ENCODE measurements at regions not wholly inside any gene's neighbourhood (a gene's known extent, or its start where the extent isn't known, plus 50 kb on each side); places are given as distances from the start of the nearest gene placed in this dataset.

DNA sequence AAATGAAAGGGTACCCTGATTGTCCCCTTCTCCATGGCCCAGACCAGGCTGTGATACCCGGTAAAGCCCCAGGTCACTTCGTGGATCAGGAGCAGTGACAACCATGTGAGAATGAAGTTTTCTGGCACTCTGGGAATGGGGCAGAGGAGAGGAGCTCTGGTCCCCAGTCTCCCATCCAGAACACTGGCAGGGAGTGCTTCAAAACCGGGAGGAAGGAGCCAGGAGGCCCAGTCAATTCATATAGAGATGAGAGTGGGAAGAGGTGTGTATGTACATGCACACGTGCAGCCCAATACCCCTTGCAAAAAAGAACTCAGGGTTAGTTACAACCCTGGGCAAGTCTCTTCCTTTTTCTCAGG lies 101.4 kb upstream of the TLE3 start:
- ChIA-PET POLR2A (no interaction called here), CTCF (no interaction called here)
- H3K4me3 ChIP-seq (ENCODE audit: low read length) = no peak overlapping the region
- Mint-ChIP-seq H3K4me3 (no peak overlapping the region), H3K27ac (no peak overlapping the region), H3K36me3 (no peaks in the 10 kb centered on the region), H3K9me3 (no peaks in the 10 kb centered on the region), H3K27me3 (peaks cover 0 to 5% (median 0%) of the 10 kb centered on the region in 5 donors), H3K4me1 (peaks cover 0 to 4% (median 0%) of the 10 kb centered on the region in 7 donors)
- ATAC-seq = no peak
- H3K27me3 ChIP-seq (ENCODE audit: control insufficient read depth in 2 of 2, insufficient read depth in 2 of 2, low read length in 2 of 2) = no peaks in the 10 kb centered on the region
- no peaks in the 10 kb centered on the region for H3K9me3 ChIP-seq (ENCODE audit: control insufficient read depth in 2 of 3, low read length in 3 of 3)
- no peak overlapping the region for H3K27ac ChIP-seq (ENCODE audit: low read depth, low read length)
- no peaks in the 10 kb centered on the region for H3K4me1 ChIP-seq (ENCODE audit: control insufficient read depth in 2 of 2, insufficient read depth in 2 of 2, low read length in 2 of 2)
- H3K36me3 ChIP-seq (ENCODE audit: control insufficient read depth in 2 of 3, insufficient read depth in 3 of 3, low read length in 3 of 3) = no peaks in the 10 kb centered on the region
- no peak for DNase-seq
- intact Hi-C loops (cut with micrococcal nuclease) = no loop called here

DNA sequence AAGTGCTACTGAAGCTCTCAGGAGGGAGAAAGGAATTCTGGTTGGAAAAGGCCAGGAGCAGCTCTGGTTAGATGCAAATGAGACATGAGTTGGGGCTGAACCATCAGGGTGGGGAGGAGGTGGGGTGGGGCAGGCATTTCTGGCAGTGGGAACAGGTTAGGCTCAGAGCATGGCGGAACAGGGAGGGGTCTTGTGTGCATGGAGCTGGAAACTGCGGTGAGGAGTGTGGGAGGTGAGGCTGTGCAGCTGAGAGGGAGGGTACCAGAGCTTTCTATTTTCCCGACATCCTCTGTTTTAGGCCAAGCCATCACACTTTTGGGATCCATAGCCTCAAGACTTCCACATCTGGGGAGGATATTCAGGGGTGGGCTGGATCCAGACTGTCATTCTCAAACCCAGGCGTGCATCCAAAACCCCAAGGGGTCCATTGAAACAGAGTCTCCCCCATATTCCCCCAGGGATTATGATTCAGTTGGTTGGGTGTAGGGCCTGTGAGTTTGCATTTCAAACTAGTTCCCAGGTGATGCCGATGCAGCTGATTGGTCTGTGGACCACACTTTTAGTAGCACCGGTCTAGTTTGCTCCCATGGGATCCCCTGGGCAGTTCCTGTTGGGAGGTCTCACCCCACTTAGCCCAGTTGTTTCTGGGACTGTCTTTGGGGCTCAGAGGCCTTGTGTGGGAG lies 100.9 kb upstream of the TLE3 start:
- Histone ChIP-seq H3K27ac (ENCODE audit: low read depth, low read length) (no peak overlapping the region), H3K9me3 (ENCODE audit: control insufficient read depth in 2 of 3, low read length in 3 of 3) (no peaks in the 10 kb centered on the region), H3K4me3 (ENCODE audit: low read length) (no peak overlapping the region), H3K27me3 (ENCODE audit: control insufficient read depth in 2 of 2, insufficient read depth in 2 of 2, low read length in 2 of 2) (no peaks in the 10 kb centered on the region), H3K4me1 (ENCODE audit: control insufficient read depth in 2 of 2, insufficient read depth in 2 of 2, low read length in 2 of 2) (no peaks in the 10 kb centered on the region), H3K36me3 (ENCODE audit: control insufficient read depth in 2 of 3, insufficient read depth in 3 of 3, low read length in 3 of 3) (no peaks in the 10 kb centered on the region)
- CTCF ChIA-PET = no interaction called here
- peaks cover 0 to 5% (median 0%) of the 10 kb centered on the region in 5 donors for H3K27me3 Mint-ChIP-seq
- no peak for ATAC-seq
- no peak for DNase-seq
- H3K36me3 Mint-ChIP-seq = no peaks in the 10 kb centered on the region
- POLR2A ChIA-PET = no interaction called here
- H3K27ac Mint-ChIP-seq = no peak overlapping the region
- H3K4me3 Mint-ChIP-seq = no peak overlapping the region
- no peaks in the 10 kb centered on the region for H3K9me3 Mint-ChIP-seq
- intact Hi-C loops (cut with micrococcal nuclease) = no loop called here
- peaks cover 0 to 2% (median 0%) of the 10 kb centered on the region in 7 donors for H3K4me1 Mint-ChIP-seq

DNA sequence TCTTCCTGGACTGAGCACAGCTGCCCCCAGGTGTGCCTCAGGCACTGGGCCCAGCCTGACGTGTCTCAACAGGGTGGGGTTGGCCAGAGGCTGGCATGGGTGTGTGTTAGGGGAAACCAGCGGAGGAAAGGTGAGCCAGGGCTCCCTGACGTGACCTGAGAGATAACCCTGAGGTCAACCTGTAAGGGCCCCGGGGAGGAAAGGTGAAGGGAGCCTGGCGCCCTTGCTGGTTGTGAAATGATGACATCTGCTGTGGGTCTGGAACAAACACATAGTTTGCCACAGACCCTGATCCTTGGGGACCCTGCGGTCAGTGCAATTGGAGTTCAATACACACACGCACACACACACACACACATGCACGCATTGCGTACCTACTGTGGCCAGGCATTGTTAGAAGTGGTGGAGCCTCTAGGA lies 100.2 kb upstream of the TLE3 start:
- Mint-ChIP-seq H3K36me3 (no peaks in the 10 kb centered on the region), H3K27ac (no peak overlapping the region), H3K27me3 (peaks cover 0 to 5% (median 0%) of the 10 kb centered on the region in 5 donors), H3K9me3 (peaks cover 0 to 1% (median 0%) of the 10 kb centered on the region in 11 donors), H3K4me1 (peaks cover 0 to 2% (median 0%) of the 10 kb centered on the region in 7 donors), H3K4me3 (no peak overlapping the region)
- no peaks in the 10 kb centered on the region for H3K27me3 ChIP-seq (ENCODE audit: control insufficient read depth in 2 of 2, insufficient read depth in 2 of 2, low read length in 2 of 2)
- intact Hi-C loops (cut with micrococcal nuclease) = no loop called here
- DNase-seq = no peak
- no peak for ATAC-seq
- no peak overlapping the region for H3K4me3 ChIP-seq (ENCODE audit: low read length)
- H3K4me1 ChIP-seq (ENCODE audit: control insufficient read depth in 2 of 2, insufficient read depth in 2 of 2, low read length in 2 of 2) = no peaks in the 10 kb centered on the region
- no peak overlapping the region for H3K27ac ChIP-seq (ENCODE audit: low read depth, low read length)
- ChIA-PET CTCF (no interaction called here), POLR2A (no interaction called here)
- H3K36me3 ChIP-seq (ENCODE audit: control insufficient read depth in 2 of 3, insufficient read depth in 3 of 3, low read length in 3 of 3) = no peaks in the 10 kb centered on the region
- H3K9me3 ChIP-seq (ENCODE audit: control insufficient read depth in 2 of 3, low read length in 3 of 3) = no peaks in the 10 kb centered on the region

DNA sequence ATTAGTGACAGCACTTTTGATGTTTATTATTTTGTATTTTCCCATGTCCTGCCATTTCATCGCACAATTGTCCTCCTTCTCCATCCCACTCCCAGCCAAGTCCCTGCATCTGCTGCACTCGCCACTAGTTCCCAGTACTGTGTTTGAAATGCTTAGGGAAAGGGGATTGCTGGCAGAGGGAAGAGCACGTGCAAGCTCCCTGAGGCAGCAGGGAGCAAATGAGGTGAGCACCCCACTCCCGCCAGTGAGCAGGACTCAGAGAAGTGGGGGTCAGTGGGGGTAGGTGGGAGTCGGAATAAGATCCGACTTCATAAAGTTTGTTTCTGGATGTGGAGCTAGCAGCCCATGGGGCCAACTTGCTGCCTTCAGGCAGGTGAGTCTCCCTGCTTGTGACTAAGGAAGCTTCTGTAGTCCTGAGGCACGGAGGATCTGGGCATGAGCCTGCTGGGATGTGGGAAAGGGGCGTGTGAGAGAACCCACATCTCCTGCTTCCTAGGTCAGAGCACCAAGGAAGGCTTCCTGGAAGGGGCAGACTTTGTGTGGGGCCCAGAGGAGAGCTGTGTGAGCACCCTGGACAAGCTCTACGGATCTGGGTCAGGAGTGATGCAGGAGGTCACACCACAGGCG lies 99.7 kb upstream of the TLE3 start:
- Histone ChIP-seq H3K36me3 (ENCODE audit: control insufficient read depth in 2 of 3, insufficient read depth in 3 of 3, low read length in 3 of 3) (no peaks in the 10 kb centered on the region), H3K9me3 (ENCODE audit: control insufficient read depth in 2 of 3, low read length in 3 of 3) (no peaks in the 10 kb centered on the region), H3K27ac (ENCODE audit: low read depth, low read length) (no peak overlapping the region), H3K4me1 (ENCODE audit: control insufficient read depth in 2 of 2, insufficient read depth in 2 of 2, low read length in 2 of 2) (no peaks in the 10 kb centered on the region), H3K4me3 (ENCODE audit: low read length) (no peak overlapping the region), H3K27me3 (ENCODE audit: control insufficient read depth in 2 of 2, insufficient read depth in 2 of 2, low read length in 2 of 2) (no peaks in the 10 kb centered on the region)
- intact Hi-C loops (cut with micrococcal nuclease) = no loop called here
- Mint-ChIP-seq H3K27ac (no peak overlapping the region), H3K4me1 (peaks cover 0 to 2% (median 0%) of the 10 kb centered on the region in 7 donors), H3K27me3 (peaks cover 0 to 5% (median 0%) of the 10 kb centered on the region in 5 donors), H3K9me3 (peaks cover 0 to 1% (median 0%) of the 10 kb centered on the region in 11 donors), H3K36me3 (no peaks in the 10 kb centered on the region), H3K4me3 (no peak overlapping the region)
- DNase-seq (no peak), ATAC-seq (no peak)
- ChIA-PET POLR2A (no interaction called here), CTCF (no interaction called here)

DNA sequence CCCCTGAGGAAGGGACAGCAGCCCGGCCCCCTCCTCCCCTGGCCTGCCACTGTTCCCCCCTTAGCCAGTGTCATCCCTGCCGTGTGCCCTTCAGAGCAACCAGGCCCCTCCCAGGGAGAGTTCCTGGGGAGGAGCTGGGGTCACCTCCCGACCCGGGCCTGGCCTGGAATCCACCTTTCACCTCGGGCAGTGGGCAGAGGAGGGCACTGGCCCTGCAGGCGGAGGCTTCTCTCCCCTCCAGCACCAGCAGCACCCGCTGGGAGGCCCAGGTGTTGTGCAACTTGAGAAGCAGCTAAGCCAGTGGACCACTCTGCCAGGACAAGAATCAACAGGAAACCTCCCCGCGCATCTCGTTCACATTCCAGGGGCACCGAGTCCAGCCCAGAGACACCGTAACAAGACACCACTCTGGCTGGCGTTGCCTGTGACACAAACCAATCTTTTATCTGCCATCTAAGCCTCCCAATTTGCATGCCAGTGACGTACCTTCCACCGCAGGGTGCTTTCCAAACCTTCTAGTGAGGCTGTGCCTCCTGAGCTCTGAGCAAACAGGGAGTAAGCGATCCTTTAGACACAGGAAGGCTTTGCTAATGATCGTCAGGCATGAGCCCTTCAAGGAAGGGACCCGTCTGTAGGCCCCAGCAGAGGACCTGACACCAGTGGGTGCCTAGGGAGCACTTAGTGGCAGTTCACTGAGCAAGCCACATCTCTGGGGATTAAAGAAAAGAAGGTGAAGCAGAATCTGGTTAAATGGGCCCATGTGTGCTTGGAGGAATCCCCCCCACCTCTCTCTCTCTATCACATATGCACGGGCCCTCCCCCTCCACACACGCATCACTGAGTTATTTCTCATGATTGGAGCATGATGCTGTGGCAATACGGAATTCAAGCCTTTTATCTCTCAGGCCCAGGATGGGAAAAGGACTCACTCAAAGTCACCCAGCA lies 98.9 kb upstream of the TLE3 start:
- Histone ChIP-seq H3K36me3 (ENCODE audit: control insufficient read depth in 2 of 3, insufficient read depth in 3 of 3, low read length in 3 of 3) (no peaks in the 10 kb centered on the region), H3K9me3 (ENCODE audit: control insufficient read depth in 2 of 3, low read length in 3 of 3) (no peaks in the 10 kb centered on the region), H3K4me1 (ENCODE audit: control insufficient read depth in 2 of 2, insufficient read depth in 2 of 2, low read length in 2 of 2) (no peaks in the 10 kb centered on the region), H3K27me3 (ENCODE audit: control insufficient read depth in 2 of 2, insufficient read depth in 2 of 2, low read length in 2 of 2) (no peaks in the 10 kb centered on the region), H3K4me3 (ENCODE audit: low read length) (no peak overlapping the region), H3K27ac (ENCODE audit: low read depth, low read length) (no peak overlapping the region)
- H3K4me3 Mint-ChIP-seq = peak overlapping the region in 1 of 10 donors; percentile 13
- ATAC-seq (peak; percentile 79), DNase-seq (no peak)
- intact Hi-C loops (cut with micrococcal nuclease) = no loop called here
- ChIA-PET CTCF (no interaction called here), POLR2A (no interaction called here)
- H3K4me1 Mint-ChIP-seq = peaks cover 0 to 2% (median 0%) of the 10 kb centered on the region in 7 donors
- H3K27me3 Mint-ChIP-seq = peaks cover 0 to 6% (median 0%) of the 10 kb centered on the region in 5 donors
- no peak overlapping the region for H3K27ac Mint-ChIP-seq
- H3K9me3 Mint-ChIP-seq = peaks cover 0 to 5% (median 4%) of the 10 kb centered on the region in 11 donors
- H3K36me3 Mint-ChIP-seq = peaks cover 0 to 6% (median 4%) of the 10 kb centered on the region in 5 donors

DNA sequence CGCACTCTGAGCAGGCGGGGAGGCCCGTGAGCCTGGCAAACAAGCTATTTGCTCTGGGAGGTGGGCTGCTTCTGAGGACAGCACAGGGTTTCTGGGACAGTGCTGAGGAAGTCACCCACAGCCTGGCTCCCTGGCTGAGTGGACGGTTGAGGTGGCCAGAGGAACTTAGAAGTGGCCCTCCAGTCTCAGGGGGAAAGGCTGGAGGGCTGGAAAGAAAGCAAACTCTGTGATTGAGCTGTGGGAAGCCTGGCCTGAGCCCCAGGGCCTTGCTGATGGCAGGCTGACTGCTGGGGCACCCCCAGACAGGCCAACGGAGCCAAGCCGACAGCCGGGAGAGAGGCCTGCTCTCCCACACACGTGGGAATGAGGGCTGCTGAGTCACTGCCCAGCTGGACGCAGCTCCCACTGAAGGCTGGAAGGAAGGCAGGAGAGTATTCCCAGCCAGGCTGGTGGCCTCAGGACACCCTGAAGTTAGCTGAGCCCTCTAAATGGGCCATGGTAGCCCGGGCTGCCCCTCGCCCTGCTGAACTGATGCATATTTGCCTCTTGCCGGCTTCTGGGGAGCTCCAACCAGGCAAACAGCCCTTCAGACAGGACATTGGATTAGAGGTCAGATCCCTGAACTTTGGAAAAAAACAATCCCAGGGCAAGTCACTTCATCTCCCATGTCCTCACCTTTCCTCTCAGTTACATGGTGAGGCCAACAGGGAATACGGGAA lies 98.0 kb upstream of the TLE3 start:
- H3K4me3 ChIP-seq (ENCODE audit: low read length) = no peak overlapping the region
- Mint-ChIP-seq H3K27ac (no peak overlapping the region), H3K4me1 (peaks cover 0 to 2% (median 0%) of the 10 kb centered on the region in 7 donors), H3K36me3 (peaks cover 0 to 6% (median 4%) of the 10 kb centered on the region in 5 donors), H3K9me3 (peaks cover 0 to 12% (median 5%) of the 10 kb centered on the region in 11 donors), H3K4me3 (no peak overlapping the region), H3K27me3 (peaks cover 0 to 6% (median 0%) of the 10 kb centered on the region in 5 donors)
- intact Hi-C loops (cut with micrococcal nuclease) = no loop called here
- H3K27me3 ChIP-seq (ENCODE audit: control insufficient read depth in 2 of 2, insufficient read depth in 2 of 2, low read length in 2 of 2) = no peaks in the 10 kb centered on the region
- no peak overlapping the region for H3K27ac ChIP-seq (ENCODE audit: low read depth, low read length)
- H3K4me1 ChIP-seq (ENCODE audit: control insufficient read depth in 2 of 2, insufficient read depth in 2 of 2, low read length in 2 of 2) = no peaks in the 10 kb centered on the region
- H3K36me3 ChIP-seq (ENCODE audit: control insufficient read depth in 2 of 3, insufficient read depth in 3 of 3, low read length in 3 of 3) = no peaks in the 10 kb centered on the region
- DNase-seq (no peak), ATAC-seq (no peak)
- ChIA-PET CTCF (no interaction called here), POLR2A (no interaction called here)
- no peaks in the 10 kb centered on the region for H3K9me3 ChIP-seq (ENCODE audit: control insufficient read depth in 2 of 3, low read length in 3 of 3)
